Hematopoietic multipotent progenitor cell treated with erythropoietin and hydrocortisone succinate and interleukin-3 and kit ligand, for 8 days (in vitro differentiated cells): ENCODE measurements at regions not wholly inside any gene's neighbourhood (a gene's known extent, or its start where the extent isn't known, plus 50 kb on each side); places are given as distances from the start of the nearest gene placed in this dataset.
"Not testable (repeated sequence)": the region's sequence is repeated elsewhere in the genome, so short reads cannot be mapped to it uniquely, and the experiment has no call there.

Experiments used
- DNase-seq: peaks from one replicate; pipeline ENCODE4 v3.0.0-alpha.2; 2015

- DNase-seq: no peak
Observed at GRCh38 chr2:17251171-17251570, 267.1 kb downstream of the RAD51AP2 start.

- DNase-seq: no peak
Observed at GRCh38 chr2:17249249-17249648, 269.0 kb downstream of the RAD51AP2 start.

- DNase-seq: no peak
Observed at GRCh38 chr2:17245906-17246305, 272.3 kb downstream of the RAD51AP2 start.

GRCh38 chr2:17242813-17243485, 275.3 kb downstream of the RAD51AP2 start:
- no peak for DNase-seq

GRCh38 chr2:17239550-17239949, 278.7 kb downstream of the RAD51AP2 start:
- no peak for DNase-seq

- DNase-seq: no peak
Observed at GRCh38 chr2:17235167-17235566, 283.1 kb downstream of the RAD51AP2 start.

GRCh38 chr2:17232776-17233556, 285.3 kb downstream of the RAD51AP2 start:
- DNase-seq: no peak

- DNase-seq: peak; percentile 24
Observed at GRCh38 chr2:17231394-17231965, 286.8 kb downstream of the RAD51AP2 start.

GRCh38 chr2:17229414-17229813, 288.8 kb downstream of the RAD51AP2 start:
- no peak for DNase-seq

- DNase-seq: no peak
Observed at GRCh38 chr2:17228461-17228860, 289.8 kb downstream of the RAD51AP2 start.

- DNase-seq: no peak
Observed at GRCh38 chr2:17227856-17228255, 290.4 kb downstream of the RAD51AP2 start.

- DNase-seq: no peak
Observed at GRCh38 chr2:17226941-17227490, 291.2 kb downstream of the RAD51AP2 start.

GRCh38 chr2:17223211-17223610, 295.0 kb downstream of the RAD51AP2 start:
- DNase-seq: no peak

GRCh38 chr2:17208511-17208910, 309.7 kb downstream of the RAD51AP2 start:
- DNase-seq: no peak

GRCh38 chr2:17206771-17207170, 311.5 kb downstream of the RAD51AP2 start:
- DNase-seq: no peak

GRCh38 chr2:17204214-17204613, 314.0 kb downstream of the RAD51AP2 start:
- DNase-seq: not testable (repeated sequence)

GRCh38 chr2:17202628-17203027, 315.6 kb downstream of the RAD51AP2 start:
- DNase-seq: peak; percentile 2

GRCh38 chr2:17199741-17200140, 318.5 kb downstream of the RAD51AP2 start:
- no peak for DNase-seq

- no peak for DNase-seq
Observed at GRCh38 chr2:17196380-17196779, 321.9 kb downstream of the RAD51AP2 start.

- no peak for DNase-seq
Observed at GRCh38 chr2:17195016-17195415, 323.2 kb downstream of the RAD51AP2 start.

GRCh38 chr2:17194083-17194482, 324.2 kb downstream of the RAD51AP2 start:
- no peak for DNase-seq

- not testable (repeated sequence) for DNase-seq
Observed at GRCh38 chr2:17193433-17193890, 324.8 kb downstream of the RAD51AP2 start.

GRCh38 chr2:17191223-17191622, 327.0 kb downstream of the RAD51AP2 start:
- no peak for DNase-seq

GRCh38 chr2:17190527-17190926, 327.7 kb downstream of the RAD51AP2 start:
- no peak for DNase-seq
